Liver (tissue), 7 donors: ENCODE measurements at regions not wholly inside any gene's neighbourhood (a gene's known extent, or its start where the extent isn't known, plus 50 kb on each side); places are given as distances from the start of the nearest gene placed in this dataset.

Experiments
- DNase-seq: peaks from one replicate; pipeline ENCODE4 v3.0.0-alpha.2; 2017; ENCODE audit warnings: low spot score
- H3K27ac ChIP-seq, 2 donors: one replicate each; pipeline ENCODE4 v1.7.0; 2013; ENCODE audit warnings: inconsistent platforms in 2 of 2, low read length in 2 of 2, control low read depth in 1 of 2, low read depth in 1 of 2, mild to moderate bottlenecking in 1 of 2
- H3K27me3 ChIP-seq, 4 donors: one replicate each; pipeline versions ENCODE4 v1.6.1 to v1.7.0; 2013; ENCODE audit warnings: low read length in 3 of 4, inconsistent platforms in 1 of 4, mild to moderate bottlenecking in 1 of 4, moderate library complexity in 1 of 4; ENCODE audit not compliant: control insufficient read depth in 4 of 4, insufficient read depth in 4 of 4
- H3K36me3 ChIP-seq, 4 donors: one replicate each; pipeline versions ENCODE4 v1.6.1 to v1.7.0; 2013; ENCODE audit warnings: low read length in 3 of 4, mild to moderate bottlenecking in 3 of 4, low read depth in 1 of 4, moderate library complexity in 1 of 4; ENCODE audit not compliant: control insufficient read depth in 4 of 4, insufficient read depth in 3 of 4
- H3K4me1 ChIP-seq, 4 donors: one replicate each; pipeline versions ENCODE4 v1.6.1 to v1.7.0; 2013; ENCODE audit warnings: low read length in 3 of 4, mild to moderate bottlenecking in 3 of 4, moderate library complexity in 1 of 4; ENCODE audit not compliant: control insufficient read depth in 4 of 4, insufficient read depth in 4 of 4
- H3K4me3 ChIP-seq, 3 donors: one replicate each; pipeline versions ENCODE4 v1.6.1 to v1.7.0; 2013; ENCODE audit warnings: low read length in 3 of 3, control low read depth in 1 of 3, low read depth in 1 of 3, mild to moderate bottlenecking in 1 of 3
- H3K9ac ChIP-seq, 2 donors: one replicate each; pipeline ENCODE4 v1.7.0; 2013; ENCODE audit warnings: low read length in 2 of 2, mild to moderate bottlenecking in 2 of 2, moderate library complexity in 2 of 2, control low read depth in 1 of 2, low read depth in 1 of 2
- H3K9me3 ChIP-seq, 4 donors: one replicate each; pipeline versions ENCODE4 v1.6.1 to v1.7.0; 2013; ENCODE audit warnings: low read length in 3 of 4; ENCODE audit not compliant: control insufficient read depth in 4 of 4
- ATF3 ChIP-seq: IDR thresholded peaks from 2 replicates; pipeline ENCODE4 v1.6.1; 2016; ENCODE audit warnings: antibody characterized with exemption
- FOXA1 ChIP-seq: IDR thresholded peaks from 2 replicates; pipeline ENCODE4 v1.6.1; 2016; ENCODE audit warnings: antibody characterized with exemption
- GABPA ChIP-seq, 2 donors: IDR thresholded peaks in 1 of 2; conservative IDR thresholded peaks in 1 of 2; 2 replicates each; pipeline ENCODE4 v1.6.1; 2016; ENCODE audit warnings: antibody characterized with exemption in 2 of 2, mild to moderate bottlenecking in 1 of 2, moderate library complexity in 1 of 2
- HNF4A ChIP-seq, 2 donors: conservative IDR thresholded peaks; 2 replicates each; pipeline ENCODE4 v1.6.1; 2016; ENCODE audit warnings: antibody characterized with exemption in 2 of 2, mild to moderate bottlenecking in 2 of 2
- HNF4G ChIP-seq: IDR thresholded peaks from 2 replicates; pipeline ENCODE4 v1.6.1; 2016; ENCODE audit warnings: antibody characterized with exemption
- JUND ChIP-seq, 2 donors: IDR thresholded peaks; 2 replicates each; pipeline ENCODE4 v1.6.1; 2016; ENCODE audit warnings: antibody characterized with exemption in 2 of 2
- MAX ChIP-seq: IDR thresholded peaks from 2 replicates; pipeline ENCODE4 v1.6.1; 2016; ENCODE audit warnings: antibody characterized with exemption
- RAD21 ChIP-seq, 2 donors: IDR thresholded peaks; 2 replicates each; pipeline ENCODE4 v1.6.1; 2016; ENCODE audit warnings: antibody characterized with exemption in 2 of 2, mild to moderate bottlenecking in 2 of 2
- REST ChIP-seq: IDR thresholded peaks from 2 replicates; pipeline ENCODE4 v1.6.1; 2016; ENCODE audit warnings: antibody characterized with exemption, mild to moderate bottlenecking
- RXRA ChIP-seq, 2 donors: IDR thresholded peaks; 2 replicates each; pipeline ENCODE4 v1.6.1; 2017 to 2018; ENCODE audit warnings: antibody characterized with exemption in 2 of 2, mild to moderate bottlenecking in 1 of 2
- SP1 ChIP-seq: IDR thresholded peaks from 2 replicates; pipeline ENCODE4 v1.6.1; 2018; ENCODE audit warnings: antibody characterized with exemption, mild to moderate bottlenecking
- YY1 ChIP-seq: IDR thresholded peaks from 2 replicates; pipeline ENCODE4 v1.6.1; 2016; ENCODE audit warnings: antibody characterized with exemption, mild to moderate bottlenecking
- ZBTB33 ChIP-seq: IDR thresholded peaks from 2 replicates; pipeline ENCODE4 v1.6.1; 2016; ENCODE audit warnings: antibody characterized with exemption
- WGBS: extraction: QIAGEN DNeasy Blood & Tissue Kit; methylation state at CpG from one replicate; pipeline ENCODE4 v1.1.7; 2013; 5-methylcytosine and 5-hydroxymethylcytosine counted together
- donor health status: healthy.
- donor health status: healthy.
- donor health status: healthy.
- donor health status: healthy.

- Histone ChIP-seq H3K27ac (no peak overlapping the region), H3K4me1 (no peaks in the 10 kb centered on the region), H3K36me3 (no peaks in the 10 kb centered on the region), H3K9me3 (peaks cover 0 to 7% (median 1%) of the 10 kb centered on the region in 4 donors), H3K27me3 (no peaks in the 10 kb centered on the region), H3K4me3 (no peak overlapping the region), H3K9ac (no peak overlapping the region)
- 96% methylated on average over 41 of the region's 41 CpGs for WGBS
- DNase-seq, result no peak
- TF ChIP-seq FOXA1, result no peak
- TF ChIP-seq GABPA (IDR thresholded peaks at IDR 0.05 in 1 of 2, conservative IDR thresholded peaks at IDR 0.05 in 1 of 2), result no peak
- no peak for TF ChIP-seq REST
Observed at GRCh38 chr11:23404225-23405160, 544.2 kb upstream of the CCDC179 start.

- no peaks in the 10 kb centered on the region for H3K27me3 ChIP-seq
- no peaks in the 10 kb centered on the region for H3K4me1 ChIP-seq
- DNase-seq, result no peak
- H3K27ac ChIP-seq, result no peak overlapping the region
- WGBS, result 95% methylated on average over 33 of the region's 33 CpGs
- peaks cover 0 to 7% (median 1%) of the 10 kb centered on the region in 4 donors for H3K9me3 ChIP-seq
- TF ChIP-seq HNF4A (conservative IDR thresholded peaks at IDR 0.05) (no peak), YY1 (no peak), GABPA (IDR thresholded peaks at IDR 0.05 in 1 of 2, conservative IDR thresholded peaks at IDR 0.05 in 1 of 2) (no peak), SP1 (no peak), HNF4G (no peak), RAD21 (IDR thresholded peaks at IDR 0.05) (no peak), ATF3 (no peak), REST (no peak), MAX (no peak), JUND (IDR thresholded peaks at IDR 0.05) (no peak), RXRA (IDR thresholded peaks at IDR 0.05) (no peak), ZBTB33 (no peak), FOXA1 (no peak)
- no peak overlapping the region for H3K9ac ChIP-seq
- H3K36me3 ChIP-seq, result no peaks in the 10 kb centered on the region
- no peak overlapping the region for H3K4me3 ChIP-seq
Observed at GRCh38 chr11:23405350-23405937, 545.2 kb upstream of the CCDC179 start.
